Fibroblast of mammary gland (primary cell): ENCODE measurements at regions not wholly inside any gene's neighbourhood (a gene's known extent, or its start where the extent isn't known, plus 50 kb on each side); places are given as distances from the start of the nearest gene placed in this dataset.

ENCODE experiments used
- DNase-seq: peaks from one replicate; pipeline ENCODE4 v3.0.0-alpha.2; 2010; ENCODE audit warnings: low read depth
- H3K4me3 ChIP-seq: 2 replicates; pipeline ENCODE4 v1.5.1; 2011; ENCODE audit warnings: low read depth, mild to moderate bottlenecking, low read length, moderate library complexity; ENCODE audit not compliant: control insufficient read depth
- TF ChIP-seq, protein P1 (sequence below): conservative IDR thresholded peaks from 2 replicates; pipeline ENCODE4 v1.5.1; 2011; ENCODE audit warnings: low read depth, low read length, inconsistent platforms; ENCODE audit not compliant: control insufficient read depth, insufficient read depth

DNA sequence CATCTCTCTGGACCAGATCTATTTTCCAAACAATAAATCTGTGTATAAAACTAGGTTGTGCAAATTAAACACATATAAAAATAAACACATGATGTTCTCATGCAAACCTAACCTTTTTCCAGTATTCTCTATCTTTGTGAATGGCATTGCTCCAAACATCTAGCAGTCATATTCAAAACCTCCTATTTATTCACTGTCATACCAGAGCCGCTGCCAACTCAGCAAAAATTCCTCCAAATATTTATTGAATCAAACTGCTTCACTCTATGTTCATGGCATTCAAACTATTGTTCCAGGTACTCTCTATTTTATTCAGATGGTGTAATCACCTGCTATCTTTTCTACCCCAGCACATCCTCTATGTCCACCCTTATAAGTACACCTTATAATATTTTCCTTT, 652.1 kb upstream of the RIOK2 start:
- no peak for DNase-seq
- TF ChIP-seq, protein P1, sequence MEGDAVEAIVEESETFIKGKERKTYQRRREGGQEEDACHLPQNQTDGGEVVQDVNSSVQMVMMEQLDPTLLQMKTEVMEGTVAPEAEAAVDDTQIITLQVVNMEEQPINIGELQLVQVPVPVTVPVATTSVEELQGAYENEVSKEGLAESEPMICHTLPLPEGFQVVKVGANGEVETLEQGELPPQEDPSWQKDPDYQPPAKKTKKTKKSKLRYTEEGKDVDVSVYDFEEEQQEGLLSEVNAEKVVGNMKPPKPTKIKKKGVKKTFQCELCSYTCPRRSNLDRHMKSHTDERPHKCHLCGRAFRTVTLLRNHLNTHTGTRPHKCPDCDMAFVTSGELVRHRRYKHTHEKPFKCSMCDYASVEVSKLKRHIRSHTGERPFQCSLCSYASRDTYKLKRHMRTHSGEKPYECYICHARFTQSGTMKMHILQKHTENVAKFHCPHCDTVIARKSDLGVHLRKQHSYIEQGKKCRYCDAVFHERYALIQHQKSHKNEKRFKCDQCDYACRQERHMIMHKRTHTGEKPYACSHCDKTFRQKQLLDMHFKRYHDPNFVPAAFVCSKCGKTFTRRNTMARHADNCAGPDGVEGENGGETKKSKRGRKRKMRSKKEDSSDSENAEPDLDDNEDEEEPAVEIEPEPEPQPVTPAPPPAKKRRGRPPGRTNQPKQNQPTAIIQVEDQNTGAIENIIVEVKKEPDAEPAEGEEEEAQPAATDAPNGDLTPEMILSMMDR, result no peak
- no peak overlapping the region for H3K4me3 ChIP-seq

DNA sequence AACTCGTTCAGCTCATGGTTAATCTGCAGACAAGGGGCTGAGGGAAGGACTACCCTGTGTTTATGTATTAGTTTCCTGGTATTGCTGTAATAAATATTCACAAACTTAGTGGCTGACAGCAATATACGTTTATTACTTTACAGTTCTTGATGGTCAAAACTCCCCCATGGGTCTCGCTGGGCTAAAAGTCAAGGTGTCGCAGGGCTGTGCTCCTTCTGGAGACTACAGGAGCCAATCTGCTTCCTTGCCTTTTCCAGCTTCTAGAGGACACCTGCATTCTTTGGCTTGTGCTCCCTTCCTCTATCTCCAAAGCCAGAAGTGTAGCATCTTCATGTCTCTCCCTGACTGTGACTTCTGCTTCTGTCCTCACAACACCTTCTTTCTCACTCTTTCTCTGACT, 653.8 kb upstream of the RIOK2 start:
- H3K4me3 ChIP-seq, result no peak overlapping the region
- TF ChIP-seq, protein P1, result no peak
- no peak for DNase-seq

DNA sequence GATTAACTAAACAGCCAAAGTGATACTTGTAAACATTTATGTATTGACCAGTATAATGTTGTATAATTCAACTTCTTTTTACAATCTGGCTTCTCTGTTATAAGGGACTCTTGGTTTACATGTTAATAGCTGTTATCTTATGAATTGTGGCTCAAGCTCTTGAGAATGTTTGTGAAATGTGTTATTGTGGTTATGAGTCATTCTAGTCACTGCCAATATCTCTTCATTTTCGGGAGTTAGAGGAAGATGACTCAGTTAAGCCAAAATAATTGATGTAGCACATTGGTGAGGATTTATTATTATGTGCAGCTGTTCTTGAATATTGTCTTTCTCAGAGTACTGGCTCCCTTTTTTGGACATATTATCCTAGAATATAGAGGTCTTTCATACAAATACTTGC, 655.2 kb upstream of the RIOK2 start:
- no peak overlapping the region for H3K4me3 ChIP-seq
- TF ChIP-seq, protein P1, result no peak
- DNase-seq, result peak; percentile 99

DNA sequence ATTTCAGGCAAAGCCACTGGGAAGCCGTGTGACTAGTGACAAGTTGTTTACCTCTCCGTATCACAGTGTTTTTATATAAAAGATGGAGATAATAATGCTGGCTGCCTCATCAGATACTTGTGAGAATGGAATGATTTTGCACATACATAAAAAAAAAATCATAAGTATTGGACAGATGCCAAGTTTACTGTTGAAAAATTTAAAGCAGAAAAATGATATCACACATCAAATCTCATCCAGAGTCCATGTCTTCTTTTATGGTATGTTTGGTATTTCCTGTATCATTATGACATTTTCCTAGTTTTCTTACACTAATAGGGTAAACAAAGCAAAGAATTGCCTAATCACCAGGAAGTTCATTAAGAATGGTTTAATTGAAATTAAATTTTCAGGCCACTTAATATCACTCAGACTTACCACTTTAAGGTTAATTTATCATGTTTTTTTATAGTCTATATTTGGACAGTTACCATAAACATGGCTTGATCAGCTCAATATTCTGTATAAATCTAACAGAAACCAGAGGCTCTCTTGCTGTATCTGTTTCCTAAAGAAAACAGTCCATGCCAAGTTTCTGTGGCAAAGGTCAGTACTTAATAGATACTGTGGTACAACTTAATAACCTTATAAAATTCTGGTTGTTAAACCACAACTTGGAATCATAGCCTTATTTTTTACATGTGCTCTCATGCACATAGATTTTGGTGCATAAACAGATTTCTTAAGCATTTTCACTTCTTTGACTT, 656.5 kb upstream of the RIOK2 start:
- TF ChIP-seq, protein P1, result no peak
- no peak overlapping the region for H3K4me3 ChIP-seq
- DNase-seq, result peak; percentile 64

DNA sequence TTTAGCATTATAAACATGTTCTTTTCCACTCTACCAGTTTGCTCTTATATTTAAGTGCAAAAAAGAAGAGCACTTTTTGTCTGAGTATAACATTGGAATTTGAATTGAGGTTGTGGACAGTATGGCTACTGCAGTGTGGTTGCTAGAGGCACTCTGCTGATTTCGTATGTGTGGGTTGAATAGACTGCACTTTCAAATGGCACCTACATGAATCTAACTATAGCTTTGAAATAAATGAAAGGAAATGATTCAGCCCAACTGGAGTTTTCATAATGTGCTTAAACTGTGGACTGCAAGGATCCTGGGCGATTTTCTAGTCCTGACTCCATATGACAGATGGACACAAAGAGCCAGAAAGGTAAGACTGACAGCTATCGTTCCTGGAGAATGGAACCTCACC, 657.6 kb upstream of the RIOK2 start:
- H3K4me3 ChIP-seq, result no peak overlapping the region
- DNase-seq, result peak; percentile 26
- TF ChIP-seq, protein P1, result no peak

DNA sequence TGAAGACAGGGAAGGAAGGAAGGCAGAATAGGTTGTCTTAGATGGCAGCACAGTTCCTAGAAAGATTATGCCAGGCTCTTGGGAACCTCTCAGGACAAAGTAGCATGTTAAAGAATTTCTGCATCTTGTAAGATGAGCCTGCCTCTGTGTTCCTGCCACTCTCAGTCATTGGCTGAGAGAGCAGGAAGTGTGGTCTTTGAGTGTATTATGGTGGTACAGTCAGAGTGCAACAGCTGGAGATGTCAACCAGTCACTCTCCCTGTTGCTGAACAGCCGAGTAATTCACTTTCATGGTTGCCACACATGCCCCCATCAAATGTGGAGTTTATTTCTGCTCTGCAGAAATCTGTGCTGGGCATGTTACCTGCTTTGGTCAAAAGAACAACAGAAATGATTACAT, 659.6 kb upstream of the RIOK2 start:
- no peak overlapping the region for H3K4me3 ChIP-seq
- TF ChIP-seq, protein P1, result no peak
- DNase-seq, result no peak
